ENCODE measurements at regions not wholly inside any gene's neighbourhood (a gene's known extent, or its start where the extent isn't known, plus 50 kb on each side); places are given as distances from the start of the nearest gene placed in this dataset.
A peak's percentile ranks its signal among the peaks of the same experiment; 100 is the strongest.
"Not testable (repeated sequence)": the region's sequence is repeated elsewhere in the genome, so short reads cannot be mapped to it uniquely, and the experiment has no call there.

- Histone ChIP-seq H3K27me3 (no peaks in the 10 kb centered on the region), H3K4me1 (peaks cover 0 to 6% (median 0%) of the 10 kb centered on the region in 4 donors), H3K9me3 (no peaks in the 10 kb centered on the region), H3K36me3 (no peaks in the 10 kb centered on the region), H3K4me3 (no peak overlapping the region), H3K27ac (no peak overlapping the region)
- intact Hi-C loops (cut with DNase I): no loop called here
- DNase-seq: no peak
- TF ChIP-seq POLR2A (IDR thresholded peaks at IDR 0.05) (no peak), CTCF (IDR thresholded peaks at IDR 0.05) (no peak)
- 85% methylated on average over 4 of the region's 4 CpGs for WGBS (ENCODE audit: insufficient coverage, low coverage, low lambda C conversion rate, missing lambda C conversion rate)
- ATAC-seq: no peak
Observed at GRCh38 chr1:118809586-118809985, 178.6 kb downstream of the TBX15 start.

- ATAC-seq; H3K4me3 ChIP-seq; H3K4me1 ChIP-seq; H3K9me3 ChIP-seq; H3K27me3 ChIP-seq; intact Hi-C loops (cut with DNase I); H3K27ac ChIP-seq; DNase-seq; H3K36me3 ChIP-seq: not testable (repeated sequence)
- 77% methylated on average over 5 of the region's 5 CpGs for WGBS (ENCODE audit: insufficient coverage, low coverage, low lambda C conversion rate, missing lambda C conversion rate)
Observed at GRCh38 chr1:118803128-118803527, 185.0 kb downstream of the TBX15 start.

- Histone ChIP-seq H3K9me3 (no peaks in the 10 kb centered on the region), H3K36me3 (no peaks in the 10 kb centered on the region), H3K4me3 (no peak overlapping the region), H3K27me3 (no peaks in the 10 kb centered on the region), H3K4me1 (no peaks in the 10 kb centered on the region), H3K27ac (no peak overlapping the region)
- DNase-seq (no peak), ATAC-seq (no peak)
- 36% methylated on average over 2 of the region's 2 CpGs for WGBS (ENCODE audit: insufficient coverage, low coverage, low lambda C conversion rate, missing lambda C conversion rate)
- intact Hi-C loops (cut with DNase I): no loop called here
- no peak for TF ChIP-seq POLR2A (IDR thresholded peaks at IDR 0.05)
Observed at GRCh38 chr1:118791094-118791691, 196.9 kb downstream of the TBX15 start.

- TF ChIP-seq CTCF (IDR thresholded peaks at IDR 0.05): no peak
- H3K36me3 ChIP-seq: no peaks in the 10 kb centered on the region
- no peaks in the 10 kb centered on the region for H3K27me3 ChIP-seq
- no peak overlapping the region for H3K4me3 ChIP-seq
- no peaks in the 10 kb centered on the region for H3K4me1 ChIP-seq
- ATAC-seq (peak in 1 of 4 donors; percentile 32), DNase-seq (no peak)
- no peaks in the 10 kb centered on the region for H3K9me3 ChIP-seq
- no CpG with 5 or more reads among the region's 1 CpG for WGBS (ENCODE audit: insufficient coverage, low coverage, low lambda C conversion rate, missing lambda C conversion rate)
- intact Hi-C loops (cut with DNase I): no loop called here
- no peak overlapping the region for H3K27ac ChIP-seq
Observed at GRCh38 chr1:118788463-118788862, 199.7 kb downstream of the TBX15 start.

GRCh38 chr1:118786454-118787155 lies 201.5 kb downstream of the TBX15 start:
- intact Hi-C loops (cut with DNase I): no loop called here
- DNase-seq (no peak), ATAC-seq (no peak)
- no peak overlapping the region for H3K4me3 ChIP-seq
- 62% methylated on average over 4 of the region's 4 CpGs for WGBS (ENCODE audit: insufficient coverage, low coverage, low lambda C conversion rate, missing lambda C conversion rate)
- no peaks in the 10 kb centered on the region for H3K9me3 ChIP-seq
- no peak for TF ChIP-seq CTCF (IDR thresholded peaks at IDR 0.05)
- TF ChIP-seq POLR2A (IDR thresholded peaks at IDR 0.05): no peak
- no peak overlapping the region for H3K27ac ChIP-seq
- no peaks in the 10 kb centered on the region for H3K27me3 ChIP-seq
- no peaks in the 10 kb centered on the region for H3K36me3 ChIP-seq
- no peaks in the 10 kb centered on the region for H3K4me1 ChIP-seq
